Head of caudate nucleus (tissue), 42 donors: ENCODE measurements at regions not wholly inside any gene's neighbourhood (a gene's known extent, or its start where the extent isn't known, plus 50 kb on each side); places are given as distances from the start of the nearest gene placed in this dataset.

ENCODE experiments used
- DNase-seq, 42 donors: peaks; one replicate each; pipeline versions ENCODE4 v3.0.0 to v3.0.0-alpha.2; 2020 to 2021; ENCODE audit warnings: mixed read lengths in 7 of 42
- intact Hi-C: fragments of 100-400 bp; cut with DNase I; formaldehyde crosslinking; loops from one replicate; pipeline ENCODE4 v1.15.0; 2022

GRCh38 chr4:180698550-180699195 is 1544.5 kb upstream of the TENM3 start:
- intact Hi-C loops, result no loop called here

GRCh38 chr4:180706766-180707165 is 1536.4 kb upstream of the TENM3 start:
- intact Hi-C loops, result no loop called here

More at GRCh38 chr4:180698550-180699195, 1544.5 kb upstream of the TENM3 start:
- DNase-seq, result no peak

GRCh38 chr4:180710628-180711337 is 1532.4 kb upstream of the TENM3 start:
- intact Hi-C loops, result no loop called here

More at GRCh38 chr4:180706766-180707165, 1536.4 kb upstream of the TENM3 start:
- no peak for DNase-seq

GRCh38 chr4:180717451-180718033 is 1525.7 kb upstream of the TENM3 start:
- intact Hi-C loops, result no loop called here
- DNase-seq, result no peak

More at GRCh38 chr4:180710628-180711337, 1532.4 kb upstream of the TENM3 start:
- DNase-seq, result no peak

GRCh38 chr4:180721356-180721755 is 1521.8 kb upstream of the TENM3 start:
- no peak for DNase-seq

GRCh38 chr4:180726611-180727010 is 1516.6 kb upstream of the TENM3 start:
- no peak for DNase-seq
- intact Hi-C loops, result no loop called here

More at GRCh38 chr4:180721356-180721755, 1521.8 kb upstream of the TENM3 start:
- intact Hi-C loops, result no loop called here

- intact Hi-C loops, result no loop called here
- DNase-seq, result no peak
Measured at GRCh38 chr4:180727478-180727877, 1515.7 kb upstream of the TENM3 start.

- intact Hi-C loops, result no loop called here
- no peak for DNase-seq
Measured at GRCh38 chr4:180734753-180735432, 1508.3 kb upstream of the TENM3 start.

- DNase-seq, result no peak
- intact Hi-C loops, result no loop called here
Measured at GRCh38 chr4:180741703-180742102, 1501.5 kb upstream of the TENM3 start.

GRCh38 chr4:180745019-180745418 is 1498.2 kb upstream of the TENM3 start:
- intact Hi-C loops, result no loop called here
- no peak for DNase-seq

GRCh38 chr4:180751009-180751408 is 1492.2 kb upstream of the TENM3 start:
- no peak for DNase-seq
- intact Hi-C loops, result no loop called here

GRCh38 chr4:180757927-180758326 is 1485.3 kb upstream of the TENM3 start:
- no peak for DNase-seq
- intact Hi-C loops, result no loop called here

GRCh38 chr4:180766045-180766444 is 1477.2 kb upstream of the TENM3 start:
- no peak for DNase-seq
- intact Hi-C loops, result no loop called here

GRCh38 chr4:180766944-180767729 is 1476.1 kb upstream of the TENM3 start:
- intact Hi-C loops, result no loop called here
- no peak for DNase-seq

- DNase-seq, result no peak
- intact Hi-C loops, result no loop called here
Measured at GRCh38 chr4:180768610-180769009, 1474.6 kb upstream of the TENM3 start.

GRCh38 chr4:180769791-180770190 is 1473.4 kb upstream of the TENM3 start:
- intact Hi-C loops, result no loop called here

GRCh38 chr4:180770265-180770664 is 1472.9 kb upstream of the TENM3 start:
- no peak for DNase-seq
- intact Hi-C loops, result no loop called here

More at GRCh38 chr4:180769791-180770190, 1473.4 kb upstream of the TENM3 start:
- no peak for DNase-seq

- DNase-seq, result no peak
Measured at GRCh38 chr4:180784940-180785339, 1458.3 kb upstream of the TENM3 start.

GRCh38 chr4:180788729-180789128 is 1454.5 kb upstream of the TENM3 start:
- intact Hi-C loops, result no loop called here
- DNase-seq, result no peak

More at GRCh38 chr4:180784940-180785339, 1458.3 kb upstream of the TENM3 start:
- intact Hi-C loops, result no loop called here
